ENCODE measurements at regions not wholly inside any gene's neighbourhood (a gene's known extent, or its start where the extent isn't known, plus 50 kb on each side); places are given as distances from the start of the nearest gene placed in this dataset.

GRCh38 chr2:21265752-21266151, 142.0 kb downstream of the TDRD15 start:
- TF ChIP-seq CTCF (IDR thresholded peaks at IDR 0.05; ENCODE audit: insufficient read depth, low read length, poor library complexity, severe bottlenecking) (no peak), EZH2phosphoT487 (conservative IDR thresholded peaks at IDR 0.05; ENCODE audit: low read length) (no peak)
